ENCODE measurements at regions not wholly inside any gene's neighbourhood (a gene's known extent, or its start where the extent isn't known, plus 50 kb on each side); places are given as distances from the start of the nearest gene placed in this dataset.

GRCh38 chr4:38236003-38236402, 275.8 kb downstream of the PTTG2 start:
- TF ChIP-seq NR1H2 (CRISPR knock-in tag; IDR thresholded peaks at IDR 0.05) (no peak), CTCF (IDR thresholded peaks at IDR 0.05) (no peak), GABPB1 (CRISPR knock-in tag; IDR thresholded peaks at IDR 0.05) (no peak), TEAD1 (CRISPR knock-in tag; IDR thresholded peaks at IDR 0.05) (no peak), RELA (CRISPR knock-in tag; IDR thresholded peaks at IDR 0.05; ENCODE audit: borderline replicate concordance) (no peak)
